ENCODE measurements at regions not wholly inside any gene's neighbourhood (a gene's known extent, or its start where the extent isn't known, plus 50 kb on each side); places are given as distances from the start of the nearest gene placed in this dataset.

DNA sequence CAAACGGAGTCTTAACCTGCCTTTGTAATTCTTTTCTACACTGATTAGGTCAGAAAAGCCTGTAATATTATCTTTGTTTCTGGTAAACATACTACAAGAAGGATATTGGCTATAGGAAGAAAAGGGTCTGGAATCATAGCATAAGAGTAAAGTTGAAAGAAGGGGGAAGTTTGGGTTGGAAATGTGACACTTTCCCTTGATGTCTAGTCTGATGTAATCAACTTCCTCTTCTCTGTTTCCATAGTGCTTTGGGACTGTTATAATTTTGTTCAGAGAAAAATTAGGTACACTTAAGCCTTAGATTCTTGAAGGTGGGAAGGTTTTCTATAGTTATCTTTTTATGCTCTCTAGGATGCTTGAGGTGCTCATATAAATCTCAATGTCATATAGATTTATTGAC is 322.2 kb downstream of the AEBP2 start:
- no peaks in the 10 kb centered on the region for H3K36me3 ChIP-seq (replicated peaks; ENCODE audit: insufficient read depth, low read length)
- no peak overlapping the region for H3K9ac ChIP-seq (ENCODE audit: low read length)
- H4K20me1 ChIP-seq (ENCODE audit: insufficient read depth, low read length) = no peaks in the 10 kb centered on the region
- H3K27me3 ChIP-seq (replicated peaks; ENCODE audit: insufficient read depth, low read length) = no peaks in the 10 kb centered on the region
- DNase-seq = no peak
- H3K79me2 ChIP-seq (ENCODE audit: low read length) = no peaks in the 10 kb centered on the region
- no peak overlapping the region for H3K4me2 ChIP-seq (ENCODE audit: low read depth, low read length)
- TF ChIP-seq CTCF (IDR thresholded peaks at IDR 0.05; ENCODE audit: low read length) = no peak
- TF ChIP-seq EZH2phosphoT487 (IDR thresholded peaks at IDR 0.05; ENCODE audit: low read length) = no peak
- TF ChIP-seq EZH2 (optimal IDR thresholded peaks at IDR 0.05; ENCODE audit: low read depth, low read length) = no peak
- H2AFZ ChIP-seq (ENCODE audit: low read length) = no peak overlapping the region
- H3K27ac ChIP-seq (ENCODE audit: low read length) = no peak overlapping the region
- no peaks in the 10 kb centered on the region for H3K9me2 ChIP-seq (replicated peaks; ENCODE audit: insufficient read depth, low read length)
- no peaks in the 10 kb centered on the region for H3K9me3 ChIP-seq (replicated peaks; ENCODE audit: insufficient read depth, low read length)
- H3K4me1 ChIP-seq (ENCODE audit: low read length) = no peaks in the 10 kb centered on the region
- H3F3A ChIP-seq (ENCODE audit: insufficient read depth, low read length) = no peaks in the 10 kb centered on the region
- H3K4me3 ChIP-seq (ENCODE audit: low read length) = no peak overlapping the region

GRCh38 chr12:19763488-19763887 is 324.2 kb downstream of the AEBP2 start:
- DNase-seq = no peak
- Histone ChIP-seq H3F3A (ENCODE audit: insufficient read depth, low read length) (no peaks in the 10 kb centered on the region), H2AFZ (ENCODE audit: low read length) (no peak overlapping the region), H3K79me2 (ENCODE audit: low read length) (no peaks in the 10 kb centered on the region), H3K9me2 (replicated peaks; ENCODE audit: insufficient read depth, low read length) (no peaks in the 10 kb centered on the region), H3K27ac (ENCODE audit: low read length) (no peak overlapping the region), H3K4me3 (ENCODE audit: low read length) (no peak overlapping the region), H3K27me3 (replicated peaks; ENCODE audit: insufficient read depth, low read length) (no peaks in the 10 kb centered on the region), H3K4me2 (ENCODE audit: low read depth, low read length) (no peak overlapping the region), H3K36me3 (replicated peaks; ENCODE audit: insufficient read depth, low read length) (no peaks in the 10 kb centered on the region), H4K20me1 (ENCODE audit: insufficient read depth, low read length) (no peaks in the 10 kb centered on the region), H3K9me3 (replicated peaks; ENCODE audit: insufficient read depth, low read length) (no peaks in the 10 kb centered on the region), H3K9ac (ENCODE audit: low read length) (no peak overlapping the region), H3K4me1 (ENCODE audit: low read length) (no peaks in the 10 kb centered on the region)
- no peak for TF ChIP-seq EZH2phosphoT487 (IDR thresholded peaks at IDR 0.05; ENCODE audit: low read length)
- no peak for TF ChIP-seq EZH2 (optimal IDR thresholded peaks at IDR 0.05; ENCODE audit: low read depth, low read length)
- TF ChIP-seq CTCF (IDR thresholded peaks at IDR 0.05; ENCODE audit: low read length) = no peak

DNA sequence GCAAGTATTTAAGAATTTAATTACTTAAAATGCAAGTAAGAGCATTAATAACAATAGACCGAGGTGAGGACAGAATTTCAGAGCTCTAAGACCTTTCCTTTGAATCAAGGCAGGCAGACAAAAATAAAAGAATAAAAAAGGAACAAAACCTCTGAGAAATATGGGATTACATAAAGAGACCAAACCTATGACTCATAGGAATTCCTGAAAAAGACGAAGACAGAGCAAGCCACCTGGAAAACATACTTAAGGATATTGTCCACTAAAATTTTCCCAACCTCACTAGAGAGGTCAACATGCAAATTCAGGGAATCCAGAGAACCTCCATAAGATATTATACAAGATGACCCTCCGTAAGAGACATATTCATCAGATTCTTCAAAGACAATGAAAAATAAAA is 325.1 kb downstream of the AEBP2 start:
- H2AFZ ChIP-seq (ENCODE audit: low read length) = no peak overlapping the region
- H3K4me3 ChIP-seq (ENCODE audit: low read length) = no peak overlapping the region
- no peaks in the 10 kb centered on the region for H3K27me3 ChIP-seq (replicated peaks; ENCODE audit: insufficient read depth, low read length)
- H3K9me3 ChIP-seq (replicated peaks; ENCODE audit: insufficient read depth, low read length) = no peaks in the 10 kb centered on the region
- H3K9ac ChIP-seq (ENCODE audit: low read length) = no peak overlapping the region
- TF ChIP-seq EZH2phosphoT487 (IDR thresholded peaks at IDR 0.05; ENCODE audit: low read length) (no peak), EZH2 (optimal IDR thresholded peaks at IDR 0.05; ENCODE audit: low read depth, low read length) (no peak), CTCF (IDR thresholded peaks at IDR 0.05; ENCODE audit: low read length) (no peak)
- no peaks in the 10 kb centered on the region for H3K9me2 ChIP-seq (replicated peaks; ENCODE audit: insufficient read depth, low read length)
- no peak overlapping the region for H3K4me2 ChIP-seq (ENCODE audit: low read depth, low read length)
- no peaks in the 10 kb centered on the region for H3K36me3 ChIP-seq (replicated peaks; ENCODE audit: insufficient read depth, low read length)
- H3K27ac ChIP-seq (ENCODE audit: low read length) = no peak overlapping the region
- DNase-seq = no peak
- no peaks in the 10 kb centered on the region for H3F3A ChIP-seq (ENCODE audit: insufficient read depth, low read length)
- H3K79me2 ChIP-seq (ENCODE audit: low read length) = no peaks in the 10 kb centered on the region
- H3K4me1 ChIP-seq (ENCODE audit: low read length) = no peaks in the 10 kb centered on the region
- H4K20me1 ChIP-seq (ENCODE audit: insufficient read depth, low read length) = no peaks in the 10 kb centered on the region
